CD4-positive, alpha-beta T cell (primary cell): ENCODE measurements at regions not wholly inside any gene's neighbourhood (a gene's known extent, or its start where the extent isn't known, plus 50 kb on each side); places are given as distances from the start of the nearest gene placed in this dataset.

Source experiments
- ATAC-seq: fragments of 200-7000 bp; cut with Tn5 transposase; one replicate; pipeline ENCODE4 v1.10.0; 2022; ENCODE audit warnings: mild to moderate bottlenecking; ENCODE audit not compliant: poor library complexity
- CTCF ChIA-PET: fragments of 350-600 bp; sonication (Branson Sonifier 250); formaldehyde crosslinking; loops from one replicate; lab custom pipeline; 2021; ENCODE audit warnings: antibody characterized with exemption, inconsistent platforms; lab: Charles Lee
- POLR2A ChIA-PET: fragments of 350-600 bp; sonication (Branson Sonifier 250); formaldehyde crosslinking; loops from one replicate; lab custom pipeline; 2021; ENCODE audit warnings: antibody characterized with exemption, inconsistent platforms; lab: Charles Lee
- DNase-seq, 14 experiments: peaks; one replicate each; pipeline ENCODE4 v3.0.0-alpha.2; 2013 to 2020; ENCODE audit warnings: mixed read lengths in 2 of 14
- H3K27ac ChIP-seq, 2 donors: one replicate each; pipeline versions ENCODE4 v1.5.1 to v1.7.0; 2013; ENCODE audit warnings: low read length in 2 of 2, low read depth in 1 of 2, mild to moderate bottlenecking in 1 of 2
- H3K27me3 ChIP-seq, 2 experiments: 1 replicate in 1 of 2; 2 replicates in 1 of 2; pipeline versions ENCODE4 v1.6.1 to v1.7.0; 2013; ENCODE audit warnings: low read length in 2 of 2, control low read depth in 1 of 2, mild to moderate bottlenecking in 1 of 2, moderate library complexity in 1 of 2; ENCODE audit not compliant: insufficient read depth in 2 of 2, control insufficient read depth in 1 of 2
- H3K36me3 ChIP-seq: one replicate; pipeline ENCODE4 v1.6.1; 2013; ENCODE audit warnings: low read length, control low read depth; ENCODE audit not compliant: insufficient read depth
- H3K4me1 ChIP-seq: one replicate; pipeline ENCODE4 v1.6.1; 2013; ENCODE audit warnings: low read length, control low read depth; ENCODE audit not compliant: insufficient read depth
- H3K4me3 ChIP-seq: one replicate; pipeline ENCODE4 v1.5.1; 2013; ENCODE audit warnings: mild to moderate bottlenecking, low read length, moderate library complexity
- H3K9me3 ChIP-seq, 2 experiments: 1 replicate in 1 of 2; 2 replicates in 1 of 2; pipeline versions ENCODE4 v1.6.1 to v1.7.0; 2013; ENCODE audit warnings: low read length in 2 of 2, mild to moderate bottlenecking in 2 of 2, control low read depth in 1 of 2, moderate library complexity in 1 of 2; ENCODE audit not compliant: control insufficient read depth in 1 of 2, insufficient read depth in 1 of 2
- H3K27ac Mint-ChIP-seq: one replicate; pipeline ENCODE4 v1.8.0; 2020; ENCODE audit warnings: mixed read lengths
- H3K27me3 Mint-ChIP-seq: one replicate; pipeline ENCODE4 v1.8.0; 2021; ENCODE audit warnings: mixed read lengths
- H3K36me3 Mint-ChIP-seq: one replicate; pipeline ENCODE4 v1.8.0; 2021; ENCODE audit warnings: low read depth, mixed read lengths
- H3K4me1 Mint-ChIP-seq: one replicate; pipeline ENCODE4 v1.8.0; 2021; ENCODE audit warnings: low read depth, mixed read lengths
- H3K4me3 Mint-ChIP-seq: one replicate; pipeline ENCODE4 v1.8.0; 2020; ENCODE audit warnings: mild to moderate bottlenecking, mixed read lengths
- H3K9me3 Mint-ChIP-seq: one replicate; pipeline ENCODE4 v1.8.0; 2020; ENCODE audit warnings: mixed read lengths
- intact Hi-C, 2 experiments: fragments of 100-400 bp; cut with DNase I in 1 of 2; cut with micrococcal nuclease in 1 of 2; formaldehyde crosslinking; loops; one replicate each; pipeline versions ENCODE4 v1.15.1 to v1.9.0; 2023 to 2025; cut with DNase I, micrococcal nuclease
- TF ChIP-seq, protein P1 (sequence below): fragments of 200-600 bp; IDR thresholded peaks from one replicate; pipeline ENCODE4 v1.8.0; 2022; ENCODE audit warnings: antibody characterized with exemption, mild to moderate bottlenecking

DNA sequence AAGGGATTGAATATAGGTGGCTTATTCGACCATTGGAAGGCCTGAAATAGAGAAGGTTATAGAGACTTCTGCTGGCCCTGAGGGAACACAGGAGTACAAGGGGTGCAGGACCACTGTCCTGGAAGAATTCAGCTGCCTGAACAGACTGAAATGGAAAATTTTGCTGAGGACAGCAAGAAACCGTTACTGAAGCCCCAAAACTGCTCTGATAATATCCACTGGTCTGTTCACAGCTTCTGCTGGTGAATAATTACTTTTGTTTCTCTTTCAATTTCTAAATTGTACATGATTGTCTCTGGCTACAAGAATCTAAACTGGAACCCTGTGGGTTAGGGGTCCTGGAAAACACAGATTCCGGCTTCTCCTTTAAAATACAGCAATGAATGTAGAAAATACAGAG lies 218.5 kb upstream of the CDH12 start:
- intact Hi-C loops = no loop called here
- no peak overlapping the region for H3K4me3 ChIP-seq
- no peaks in the 10 kb centered on the region for H3K9me3 Mint-ChIP-seq
- POLR2A ChIA-PET = no interaction called here
- H3K27ac ChIP-seq = no peak overlapping the region
- no peaks in the 10 kb centered on the region for H3K36me3 ChIP-seq
- H3K4me1 Mint-ChIP-seq = no peaks in the 10 kb centered on the region
- H3K4me1 ChIP-seq = no peaks in the 10 kb centered on the region
- no peaks in the 10 kb centered on the region for H3K27me3 Mint-ChIP-seq
- TF ChIP-seq, protein P1, sequence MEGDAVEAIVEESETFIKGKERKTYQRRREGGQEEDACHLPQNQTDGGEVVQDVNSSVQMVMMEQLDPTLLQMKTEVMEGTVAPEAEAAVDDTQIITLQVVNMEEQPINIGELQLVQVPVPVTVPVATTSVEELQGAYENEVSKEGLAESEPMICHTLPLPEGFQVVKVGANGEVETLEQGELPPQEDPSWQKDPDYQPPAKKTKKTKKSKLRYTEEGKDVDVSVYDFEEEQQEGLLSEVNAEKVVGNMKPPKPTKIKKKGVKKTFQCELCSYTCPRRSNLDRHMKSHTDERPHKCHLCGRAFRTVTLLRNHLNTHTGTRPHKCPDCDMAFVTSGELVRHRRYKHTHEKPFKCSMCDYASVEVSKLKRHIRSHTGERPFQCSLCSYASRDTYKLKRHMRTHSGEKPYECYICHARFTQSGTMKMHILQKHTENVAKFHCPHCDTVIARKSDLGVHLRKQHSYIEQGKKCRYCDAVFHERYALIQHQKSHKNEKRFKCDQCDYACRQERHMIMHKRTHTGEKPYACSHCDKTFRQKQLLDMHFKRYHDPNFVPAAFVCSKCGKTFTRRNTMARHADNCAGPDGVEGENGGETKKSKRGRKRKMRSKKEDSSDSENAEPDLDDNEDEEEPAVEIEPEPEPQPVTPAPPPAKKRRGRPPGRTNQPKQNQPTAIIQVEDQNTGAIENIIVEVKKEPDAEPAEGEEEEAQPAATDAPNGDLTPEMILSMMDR = no peak
- H3K27ac Mint-ChIP-seq = no peak overlapping the region
- ATAC-seq = no peak
- DNase-seq = no peak
- H3K9me3 ChIP-seq = peaks cover 0 to 5% of the 10 kb centered on the region in 2 experiments
- H3K27me3 ChIP-seq = no peaks in the 10 kb centered on the region
- H3K36me3 Mint-ChIP-seq = no peaks in the 10 kb centered on the region
- CTCF ChIA-PET = no interaction called here
- H3K4me3 Mint-ChIP-seq = no peak overlapping the region

DNA sequence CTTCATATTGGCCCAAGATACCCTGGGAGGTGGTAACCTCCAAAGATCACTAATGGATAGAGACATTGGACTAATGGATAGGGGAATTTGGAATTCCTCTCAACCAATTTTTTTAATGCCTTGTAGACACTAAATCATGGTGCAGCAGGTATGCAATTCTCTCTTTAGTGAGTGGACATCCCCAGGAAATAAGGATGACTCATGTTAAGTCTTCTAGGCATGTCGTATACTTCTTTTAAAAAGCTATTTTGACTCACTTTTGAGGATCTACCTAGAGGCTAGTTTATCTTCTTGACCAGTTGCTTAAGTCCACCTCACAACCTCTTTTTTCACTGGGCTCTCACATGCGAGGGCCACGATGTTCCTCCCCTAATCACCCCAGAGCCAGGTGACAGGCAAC lies 211.6 kb upstream of the CDH12 start:
- Mint-ChIP-seq H3K27me3 (no peaks in the 10 kb centered on the region), H3K36me3 (no peaks in the 10 kb centered on the region), H3K4me1 (no peaks in the 10 kb centered on the region), H3K4me3 (no peak overlapping the region), H3K27ac (no peak overlapping the region), H3K9me3 (peaks cover 3% of the 10 kb centered on the region)
- no peaks in the 10 kb centered on the region for H3K4me1 ChIP-seq
- TF ChIP-seq, protein P1 = no peak
- no peaks in the 10 kb centered on the region for H3K27me3 ChIP-seq
- POLR2A ChIA-PET = no interaction called here
- H3K9me3 ChIP-seq = peaks cover 0 to 7% of the 10 kb centered on the region in 2 experiments
- CTCF ChIA-PET = no interaction called here
- intact Hi-C loops = no loop called here
- no peak for DNase-seq
- no peak overlapping the region for H3K4me3 ChIP-seq
- no peaks in the 10 kb centered on the region for H3K36me3 ChIP-seq
- ATAC-seq = no peak
- no peak overlapping the region for H3K27ac ChIP-seq

DNA sequence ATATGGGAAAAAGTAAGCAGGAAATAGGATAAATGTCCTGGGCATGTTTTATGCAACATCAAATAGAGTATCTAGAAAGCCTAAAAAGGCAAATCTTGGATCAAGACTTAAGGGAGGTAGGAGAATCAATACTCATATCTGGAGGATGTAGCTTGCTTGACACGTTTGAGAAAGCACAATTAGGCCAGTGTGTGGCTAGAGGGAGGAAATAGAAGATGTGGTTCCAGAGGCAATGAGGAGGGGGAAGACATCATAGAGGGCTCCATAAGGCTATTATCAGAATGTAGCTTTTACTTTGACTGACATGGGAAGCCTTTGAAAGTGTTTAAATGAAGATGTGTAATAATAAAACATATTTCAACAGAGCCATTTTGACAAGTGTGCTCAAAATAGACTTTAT lies 200.7 kb upstream of the CDH12 start:
- Histone ChIP-seq H3K27ac (no peak overlapping the region), H3K27me3 (no peaks in the 10 kb centered on the region), H3K36me3 (no peaks in the 10 kb centered on the region), H3K4me1 (no peaks in the 10 kb centered on the region), H3K4me3 (no peak overlapping the region), H3K9me3 (peaks cover 0 to 4% of the 10 kb centered on the region in 2 experiments)
- DNase-seq = no peak
- TF ChIP-seq, protein P1 = no peak
- Mint-ChIP-seq H3K4me3 (no peak overlapping the region), H3K36me3 (no peaks in the 10 kb centered on the region), H3K9me3 (peaks cover 2% of the 10 kb centered on the region), H3K4me1 (no peaks in the 10 kb centered on the region), H3K27ac (no peak overlapping the region), H3K27me3 (no peaks in the 10 kb centered on the region)
- ChIA-PET CTCF (no interaction called here), POLR2A (no interaction called here)
- intact Hi-C loops = no loop called here
- no peak for ATAC-seq
